ENCODE measurements at regions not wholly inside any gene's neighbourhood (a gene's known extent, or its start where the extent isn't known, plus 50 kb on each side); places are given as distances from the start of the nearest gene placed in this dataset.

GRCh38 chr5:98053170-98053569 lies 720.3 kb upstream of the RGMB start:
- no peak for TF ChIP-seq GATA3 (IDR thresholded peaks at IDR 0.05; ENCODE audit: low read depth, low read length)
- no peak for TF ChIP-seq GATA2 (IDR thresholded peaks at IDR 0.05; ENCODE audit: low read depth, low read length)

All from SH-SY5Y (cell line).